ENCODE measurements at regions not wholly inside any gene's neighbourhood (a gene's known extent, or its start where the extent isn't known, plus 50 kb on each side); places are given as distances from the start of the nearest gene placed in this dataset.

GRCh38 chr1:59232216-59232615 lies 64.7 kb upstream of the FGGY start:
- no peaks in the 10 kb centered on the region for H3K9me3 Mint-ChIP-seq
- no peaks in the 10 kb centered on the region for H3K36me3 Mint-ChIP-seq (ENCODE audit: low read depth)
- peaks cover 19% of the 10 kb centered on the region for H3K4me1 Mint-ChIP-seq (ENCODE audit: low read depth)
- H3K4me3 Mint-ChIP-seq, result no peak overlapping the region
- intact Hi-C loops (cut with micrococcal nuclease), result no loop called here
- H3K27ac Mint-ChIP-seq, result no peak overlapping the region
- H3K27me3 Mint-ChIP-seq, result no peaks in the 10 kb centered on the region

- H3K27me3 Mint-ChIP-seq, result no peaks in the 10 kb centered on the region
- no peak overlapping the region for H3K27ac Mint-ChIP-seq
- no peak overlapping the region for H3K4me3 Mint-ChIP-seq
- intact Hi-C loops (cut with micrococcal nuclease), result no loop called here
- H3K9me3 Mint-ChIP-seq, result no peaks in the 10 kb centered on the region
- H3K4me1 Mint-ChIP-seq (ENCODE audit: low read depth), result peaks cover 18% of the 10 kb centered on the region
- H3K36me3 Mint-ChIP-seq (ENCODE audit: low read depth), result no peaks in the 10 kb centered on the region
Observed at GRCh38 chr1:59233444-59233843, 63.5 kb upstream of the FGGY start.

GRCh38 chr1:59236721-59237545 lies 60.0 kb upstream of the FGGY start:
- Mint-ChIP-seq H3K4me3 (no peak overlapping the region), H3K9me3 (no peaks in the 10 kb centered on the region)

GRCh38 chr1:59237900-59238299 lies 59.0 kb upstream of the FGGY start:
- H3K9me3 Mint-ChIP-seq, result no peaks in the 10 kb centered on the region
- no peaks in the 10 kb centered on the region for H3K27me3 Mint-ChIP-seq
- no peaks in the 10 kb centered on the region for H3K4me1 Mint-ChIP-seq (ENCODE audit: low read depth)
- no peak overlapping the region for H3K4me3 Mint-ChIP-seq
- no peak overlapping the region for H3K27ac Mint-ChIP-seq
- H3K36me3 Mint-ChIP-seq (ENCODE audit: low read depth), result no peaks in the 10 kb centered on the region
- intact Hi-C loops (cut with micrococcal nuclease), result no loop called here

More at GRCh38 chr1:59236721-59237545, 60.0 kb upstream of the FGGY start:
- Mint-ChIP-seq H3K4me1 (ENCODE audit: low read depth) (no peaks in the 10 kb centered on the region), H3K27me3 (no peaks in the 10 kb centered on the region), H3K36me3 (ENCODE audit: low read depth) (no peaks in the 10 kb centered on the region), H3K27ac (no peak overlapping the region)
- intact Hi-C loops (cut with micrococcal nuclease), result no loop called here

GRCh38 chr1:59238333-59238934 lies 58.5 kb upstream of the FGGY start:
- H3K27me3 Mint-ChIP-seq, result no peaks in the 10 kb centered on the region

GRCh38 chr1:59238993-59239392 lies 57.9 kb upstream of the FGGY start:
- Mint-ChIP-seq H3K9me3 (no peaks in the 10 kb centered on the region), H3K27ac (no peak overlapping the region), H3K27me3 (no peaks in the 10 kb centered on the region), H3K4me3 (no peak overlapping the region), H3K4me1 (ENCODE audit: low read depth) (no peaks in the 10 kb centered on the region), H3K36me3 (ENCODE audit: low read depth) (no peaks in the 10 kb centered on the region)
- intact Hi-C loops (cut with micrococcal nuclease), result no loop called here

More at GRCh38 chr1:59238333-59238934, 58.5 kb upstream of the FGGY start:
- Mint-ChIP-seq H3K36me3 (ENCODE audit: low read depth) (no peaks in the 10 kb centered on the region), H3K4me3 (no peak overlapping the region), H3K4me1 (ENCODE audit: low read depth) (no peaks in the 10 kb centered on the region), H3K27ac (no peak overlapping the region), H3K9me3 (no peaks in the 10 kb centered on the region)
- intact Hi-C loops (cut with micrococcal nuclease), result no loop called here

- H3K27me3 Mint-ChIP-seq, result no peaks in the 10 kb centered on the region
- no peaks in the 10 kb centered on the region for H3K4me1 Mint-ChIP-seq (ENCODE audit: low read depth)
- H3K36me3 Mint-ChIP-seq (ENCODE audit: low read depth), result no peaks in the 10 kb centered on the region
- intact Hi-C loops (cut with micrococcal nuclease), result no loop called here
- peaks cover 16% of the 10 kb centered on the region for H3K9me3 Mint-ChIP-seq
- no peak overlapping the region for H3K4me3 Mint-ChIP-seq
- no peak overlapping the region for H3K27ac Mint-ChIP-seq
Observed at GRCh38 chr1:59241909-59242308, 55.0 kb upstream of the FGGY start.

GRCh38 chr1:59242370-59242769 lies 54.5 kb upstream of the FGGY start:
- no peaks in the 10 kb centered on the region for H3K27me3 Mint-ChIP-seq
- no peaks in the 10 kb centered on the region for H3K36me3 Mint-ChIP-seq (ENCODE audit: low read depth)
- peaks cover 18% of the 10 kb centered on the region for H3K9me3 Mint-ChIP-seq
- intact Hi-C loops (cut with micrococcal nuclease), result no loop called here
- H3K27ac Mint-ChIP-seq, result no peak overlapping the region
- no peak overlapping the region for H3K4me3 Mint-ChIP-seq
- no peaks in the 10 kb centered on the region for H3K4me1 Mint-ChIP-seq (ENCODE audit: low read depth)

GRCh38 chr1:59243550-59243949 lies 53.3 kb upstream of the FGGY start:
- peaks cover 18% of the 10 kb centered on the region for H3K9me3 Mint-ChIP-seq
- no peaks in the 10 kb centered on the region for H3K27me3 Mint-ChIP-seq
- H3K4me1 Mint-ChIP-seq (ENCODE audit: low read depth), result no peaks in the 10 kb centered on the region
- intact Hi-C loops (cut with micrococcal nuclease), result no loop called here
- H3K27ac Mint-ChIP-seq, result no peak overlapping the region
- no peaks in the 10 kb centered on the region for H3K36me3 Mint-ChIP-seq (ENCODE audit: low read depth)
- no peak overlapping the region for H3K4me3 Mint-ChIP-seq

GRCh38 chr1:59243978-59244377 lies 52.9 kb upstream of the FGGY start:
- no peak overlapping the region for H3K4me3 Mint-ChIP-seq
- H3K9me3 Mint-ChIP-seq, result peaks cover 18% of the 10 kb centered on the region
- H3K4me1 Mint-ChIP-seq (ENCODE audit: low read depth), result no peaks in the 10 kb centered on the region
- H3K36me3 Mint-ChIP-seq (ENCODE audit: low read depth), result no peaks in the 10 kb centered on the region
- intact Hi-C loops (cut with micrococcal nuclease), result no loop called here
- no peaks in the 10 kb centered on the region for H3K27me3 Mint-ChIP-seq
- H3K27ac Mint-ChIP-seq, result no peak overlapping the region

- Mint-ChIP-seq H3K4me1 (ENCODE audit: low read depth) (no peaks in the 10 kb centered on the region), H3K4me3 (no peak overlapping the region), H3K27me3 (no peaks in the 10 kb centered on the region), H3K27ac (no peak overlapping the region), H3K9me3 (peaks cover 18% of the 10 kb centered on the region), H3K36me3 (ENCODE audit: low read depth) (no peaks in the 10 kb centered on the region)
- intact Hi-C loops (cut with micrococcal nuclease), result no loop called here
Observed at GRCh38 chr1:59244891-59245290, 52.0 kb upstream of the FGGY start.

Measured in dendritic cell treated with granulocyte-macrophage colony-stimulating factor and Interleukin-4, amounts not matched to agents 40 ng/mL and 50 ng/mL, for 4 days (primary cell).